Nephron (organoid): ENCODE measurements at regions not wholly inside any gene's neighbourhood (a gene's known extent, or its start where the extent isn't known, plus 50 kb on each side); places are given as distances from the start of the nearest gene placed in this dataset.

Source experiments
- H3K27ac Mint-ChIP-seq, 3 experiments: 2 replicates each; pipeline ENCODE4 v1.8.0; 2020; ENCODE audit warnings: mixed read lengths in 3 of 3, mild to moderate bottlenecking in 2 of 3, moderate library complexity in 1 of 3
- H3K27me3 Mint-ChIP-seq: 2 replicates; pipeline ENCODE4 v1.8.0; 2021; ENCODE audit warnings: low read depth, mild to moderate bottlenecking, moderate library complexity, mixed read lengths
- H3K36me3 Mint-ChIP-seq: 2 replicates; pipeline ENCODE4 v1.8.0; 2020; ENCODE audit warnings: low read depth, mixed read lengths
- H3K4me1 Mint-ChIP-seq: 2 replicates; pipeline ENCODE4 v1.8.0; 2020; ENCODE audit warnings: mixed read lengths
- H3K4me3 Mint-ChIP-seq, 3 experiments: 2 replicates each; pipeline ENCODE4 v1.8.0; 2020; ENCODE audit warnings: mild to moderate bottlenecking in 3 of 3, mixed read lengths in 3 of 3, moderate library complexity in 2 of 3
- H3K9me3 Mint-ChIP-seq: 2 replicates; pipeline ENCODE4 v1.8.0; 2020; ENCODE audit warnings: mixed read lengths
- CTCF ChIP-seq, 3 experiments: fragments of 200-600 bp; sonication (generic); IDR thresholded peaks; one replicate each; pipeline ENCODE4 v1.5.0; 2021; ENCODE audit warnings: antibody characterized with exemption in 3 of 3; ENCODE audit not compliant: unreplicated experiment in 3 of 3

- Mint-ChIP-seq H3K27me3 (peaks cover 7% of the 10 kb centered on the region), H3K4me3 (no peak overlapping the region), H3K27ac (no peak overlapping the region), H3K36me3 (no peaks in the 10 kb centered on the region), H3K4me1 (no peaks in the 10 kb centered on the region), H3K9me3 (peaks cover 2% of the 10 kb centered on the region)
- TF ChIP-seq CTCF (IDR thresholded peaks at IDR 0.05; ENCODE audit: unreplicated experiment in 3 of 3) = no peak
Measured at GRCh38 chr11:93967258-93967657, 53.9 kb upstream of the HEPHL1 start.

DNA sequence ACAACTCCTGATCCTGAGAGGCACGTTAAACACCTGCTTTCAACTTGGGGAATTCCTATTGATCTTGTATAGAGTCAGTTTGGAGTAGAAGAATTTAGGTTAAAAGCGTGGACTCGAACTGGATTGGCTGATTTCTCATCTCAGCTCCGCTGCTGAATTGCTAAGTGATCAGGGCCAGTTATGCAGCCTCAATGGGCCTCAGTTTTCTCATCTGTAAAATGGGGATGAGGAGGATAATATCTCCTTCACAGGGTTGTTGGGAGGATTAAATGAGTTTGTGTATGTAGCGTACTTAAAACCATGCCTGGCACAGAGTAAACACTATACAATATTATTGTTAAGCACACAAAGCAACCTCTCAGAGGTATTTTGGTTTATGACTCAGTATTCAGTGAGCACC is 53.2 kb upstream of the HEPHL1 start:
- H3K4me1 Mint-ChIP-seq = no peaks in the 10 kb centered on the region
- H3K27ac Mint-ChIP-seq = no peak overlapping the region
- peaks cover 5% of the 10 kb centered on the region for H3K9me3 Mint-ChIP-seq
- no peak for TF ChIP-seq CTCF (IDR thresholded peaks at IDR 0.05; ENCODE audit: unreplicated experiment in 3 of 3)
- H3K27me3 Mint-ChIP-seq = peaks cover 7% of the 10 kb centered on the region
- H3K4me3 Mint-ChIP-seq = no peak overlapping the region
- H3K36me3 Mint-ChIP-seq = no peaks in the 10 kb centered on the region

DNA sequence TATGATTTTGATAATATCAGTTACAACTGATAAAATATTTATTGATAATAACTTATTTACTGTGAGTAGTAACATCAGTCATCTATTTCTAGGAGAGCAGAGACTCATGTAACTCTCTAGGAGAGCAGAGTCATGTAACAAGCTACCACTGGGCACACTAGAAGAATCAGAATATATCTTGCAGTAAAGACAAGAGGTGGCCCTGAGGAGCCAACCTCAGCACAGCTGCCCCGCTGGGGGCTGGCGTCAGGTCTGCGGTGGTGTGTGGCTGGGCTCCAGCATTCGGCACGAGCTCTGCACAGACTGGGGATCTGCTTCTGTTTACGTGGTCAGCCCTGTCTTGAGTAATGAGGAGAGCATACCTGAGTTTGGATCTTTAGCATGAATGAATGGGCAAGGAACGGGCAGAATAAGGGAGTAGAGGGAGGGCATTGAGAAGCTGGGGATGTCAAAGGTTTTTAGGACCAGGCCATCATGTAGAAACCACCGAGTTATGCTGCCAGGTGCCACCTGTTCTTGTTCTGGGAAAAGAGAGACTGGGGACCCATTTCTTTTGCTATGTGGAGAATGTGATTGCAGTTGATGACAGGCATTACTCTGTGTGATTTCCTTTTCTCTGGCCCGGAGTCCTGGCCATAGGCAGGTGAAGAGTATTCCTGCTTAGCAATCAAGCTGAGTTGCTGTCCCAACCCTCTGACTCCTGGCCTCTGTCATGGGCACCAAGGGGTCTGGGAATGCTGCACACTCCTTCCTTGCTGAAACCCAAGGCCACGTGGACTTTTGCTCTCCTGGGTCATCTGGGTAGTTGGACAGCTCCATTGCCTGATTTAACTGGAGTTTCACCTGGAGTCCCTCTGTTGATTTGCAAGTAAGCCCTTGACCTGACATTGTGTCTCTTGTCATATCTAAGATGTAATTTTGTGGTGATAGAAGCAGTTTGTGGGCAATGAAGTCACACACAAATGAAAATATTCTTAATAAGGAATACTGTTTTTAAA is 50.9 kb upstream of the HEPHL1 start:
- Mint-ChIP-seq H3K27me3 (peaks cover 4% of the 10 kb centered on the region), H3K4me1 (no peaks in the 10 kb centered on the region), H3K4me3 (no peak overlapping the region), H3K36me3 (no peaks in the 10 kb centered on the region), H3K9me3 (peaks cover 15% of the 10 kb centered on the region), H3K27ac (no peak overlapping the region)
- no peak for TF ChIP-seq CTCF (IDR thresholded peaks at IDR 0.05; ENCODE audit: unreplicated experiment in 3 of 3)
